IMR-90 (cell line): ENCODE measurements at regions not wholly inside any gene's neighbourhood (a gene's known extent, or its start where the extent isn't known, plus 50 kb on each side); places are given as distances from the start of the nearest gene placed in this dataset.

Experiments used
- ATAC-seq: fragments of 200-7000 bp; cut with Tn5 transposase; 2 replicates; pipeline ENCODE4 v1.9.1; 2020; ENCODE audit warnings: low read depth, mild to moderate bottlenecking, moderate library complexity
- BruUV-seq: library from RNA; stranded (reverse); fragments of 400-500 nt; replicated peaks from 2 replicates; lab custom pipeline; 2021; lab: Mats Ljungman, UMichigan
- CTCF ChIA-PET: fragments of 300-600 bp; formaldehyde crosslinking; extraction: SDS; loops from one replicate; lab custom pipeline; 2021; ENCODE audit warnings: antibody characterized with exemption; lab: Yijun Ruan, JAX
- POLR2A ChIA-PET: fragments of 300-600 bp; sonication (Branson Sonifier 250); formaldehyde crosslinking; loops from one replicate; lab custom pipeline; 2022; ENCODE audit warnings: antibody characterized with exemption; ENCODE audit not compliant: unreplicated experiment; lab: Charles Lee
- DNase-seq: peaks from one replicate; pipeline ENCODE4 v3.0.0; 2013
- H2AFZ ChIP-seq: replicated peaks from 2 replicates; pipeline ENCODE3; 2013; ENCODE audit warnings: low read length, mild to moderate bottlenecking; ENCODE audit not compliant: poor library complexity
- H2AK5ac ChIP-seq: 2 replicates; pipeline ENCODE4 v1.6.1; 2013; ENCODE audit warnings: low read depth, low read length, inconsistent platforms
- H2AK9ac ChIP-seq: replicated peaks from 2 replicates; pipeline ENCODE3; 2013; ENCODE audit warnings: mild to moderate bottlenecking, low read depth, low read length, moderate library complexity; ENCODE audit not compliant: poor library complexity
- H2BK120ac ChIP-seq: 2 replicates; pipeline ENCODE4 v1.6.1; 2013; ENCODE audit warnings: low read depth, low read length, inconsistent platforms
- H2BK15ac ChIP-seq: 3 replicates; pipeline ENCODE4 v1.6.1; 2013; ENCODE audit warnings: low read depth, low read length, inconsistent platforms
- H2BK20ac ChIP-seq: 2 replicates; pipeline ENCODE4 v1.6.1; 2013; ENCODE audit warnings: low read depth, mild to moderate bottlenecking, inconsistent platforms, low read length, moderate library complexity
- H2BK5ac ChIP-seq: 2 replicates; pipeline ENCODE4 v1.6.1; 2013; ENCODE audit warnings: mild to moderate bottlenecking, low read depth, low read length, inconsistent platforms; ENCODE audit not compliant: poor library complexity, severe bottlenecking
- H3K14ac ChIP-seq: replicated peaks from 2 replicates; pipeline ENCODE4 v1.6.1; 2013; ENCODE audit warnings: low read depth, low read length, inconsistent platforms
- H3K18ac ChIP-seq: 2 replicates; pipeline ENCODE4 v1.6.1; 2013; ENCODE audit warnings: low read depth, low read length, control low read depth
- H3K23ac ChIP-seq: 2 replicates; pipeline ENCODE4 v1.6.1; 2013; ENCODE audit warnings: low read depth, low read length, inconsistent platforms
- H3K27ac ChIP-seq: 2 replicates; pipeline ENCODE4 v1.5.1; 2013; ENCODE audit warnings: mild to moderate bottlenecking, control low read depth, low read length; ENCODE audit not compliant: insufficient read depth
- H3K27me3 ChIP-seq: 2 replicates; pipeline ENCODE4 v1.6.1; 2013; ENCODE audit warnings: low read length; ENCODE audit not compliant: control insufficient read depth, insufficient read depth
- H3K36me3 ChIP-seq: 2 replicates; pipeline ENCODE4 v1.6.1; 2013; ENCODE audit warnings: low read length, mixed read lengths; ENCODE audit not compliant: control insufficient read depth, insufficient read depth
- H3K4ac ChIP-seq: 2 replicates; pipeline ENCODE4 v1.6.1; 2013; ENCODE audit warnings: low read depth, low read length, inconsistent platforms
- H3K4me1 ChIP-seq: 2 replicates; pipeline ENCODE4 v1.6.1; 2013; ENCODE audit warnings: low read length, mixed read lengths; ENCODE audit not compliant: control insufficient read depth, insufficient read depth
- H3K4me2 ChIP-seq: 2 replicates; pipeline ENCODE4 v1.6.1; 2013; ENCODE audit warnings: low read depth, mild to moderate bottlenecking, control low read depth, low read length, moderate library complexity
- H3K4me3 ChIP-seq: 2 replicates; pipeline ENCODE4 v1.5.1; 2013; ENCODE audit warnings: low read depth, mild to moderate bottlenecking, control low read depth, low read length, moderate library complexity; ENCODE audit not compliant: insufficient read depth
- H3K56ac ChIP-seq: 2 replicates; pipeline ENCODE4 v1.6.1; 2013; ENCODE audit warnings: low read length, inconsistent platforms; ENCODE audit not compliant: insufficient read depth; ENCODE audit errors: extremely low read depth
- H3K79me1 ChIP-seq, 2 experiments: 2 replicates each; pipeline ENCODE4 v1.6.1; 2013; ENCODE audit warnings: low read length in 2 of 2, inconsistent platforms in 1 of 2, low read depth in 1 of 2
- H3K9ac ChIP-seq: 2 replicates; pipeline ENCODE4 v1.6.1; 2013; ENCODE audit warnings: low read depth, low read length, control low read depth
- H3K9me1 ChIP-seq: 2 replicates; pipeline ENCODE4 v1.6.1; 2013; ENCODE audit warnings: low read length, inconsistent platforms; ENCODE audit not compliant: insufficient read depth
- H3K9me3 ChIP-seq: 2 replicates; pipeline ENCODE4 v1.6.1; 2013; ENCODE audit warnings: low read length; ENCODE audit not compliant: control insufficient read depth, insufficient read depth
- H4K20me1 ChIP-seq: 2 replicates; pipeline ENCODE4 v1.6.1; 2013; ENCODE audit warnings: low read length, inconsistent platforms; ENCODE audit not compliant: insufficient read depth
- H4K5ac ChIP-seq: 2 replicates; pipeline ENCODE4 v1.6.1; 2013; ENCODE audit warnings: mild to moderate bottlenecking, low read depth, low read length, control low read depth
- H4K8ac ChIP-seq, 2 experiments: 2 replicates each; pipeline ENCODE4 v1.6.1; 2013; ENCODE audit warnings: low read depth in 2 of 2, low read length in 2 of 2, control low read depth in 1 of 2, inconsistent platforms in 1 of 2
- H4K91ac ChIP-seq: 2 replicates; pipeline ENCODE4 v1.6.1; 2013; ENCODE audit warnings: low read depth, low read length, inconsistent platforms; ENCODE audit not compliant: insufficient read depth
- BHLHE40 ChIP-seq: fragments of 150-350 bp; IDR thresholded peaks from 2 replicates; pipeline ENCODE4 v1.6.1; 2016; ENCODE audit warnings: mild to moderate bottlenecking, low read depth, low read length
- CEBPB ChIP-seq: IDR thresholded peaks from 2 replicates; pipeline ENCODE4 v1.6.1; 2012; ENCODE audit warnings: low read depth, low read length, improper control_type of control experiment
- FOS ChIP-seq: fragments of 150-350 bp; IDR thresholded peaks from 2 replicates; pipeline ENCODE4 v1.6.1; 2016; ENCODE audit warnings: low read depth, low read length
- MAFK ChIP-seq: IDR thresholded peaks from 2 replicates; pipeline ENCODE4 v1.6.1; 2012; ENCODE audit warnings: low read depth, low read length, improper control_type of control experiment
- RAD21 ChIP-seq: IDR thresholded peaks from 2 replicates; pipeline ENCODE4 v1.6.1; 2012; ENCODE audit warnings: low read length, improper control_type of control experiment
- RCOR1 ChIP-seq: IDR thresholded peaks from 2 replicates; pipeline ENCODE4 v1.6.1; 2012; ENCODE audit warnings: mild to moderate bottlenecking, low read length, improper control_type of control experiment; ENCODE audit not compliant: insufficient replicate concordance
- RFX5 ChIP-seq: IDR thresholded peaks from 2 replicates; pipeline ENCODE4 v1.8.0; 2012; ENCODE audit warnings: low read depth, mild to moderate bottlenecking, low read length, moderate library complexity
- SMC3 ChIP-seq: fragments of 150-350 bp; IDR thresholded peaks from 2 replicates; pipeline ENCODE4 v1.6.1; 2016; ENCODE audit warnings: low read depth, mild to moderate bottlenecking, antibody characterized with exemption, low read length, moderate library complexity
- dilution Hi-C: fragments of 300-500 bp; cut with HindIII; formaldehyde crosslinking; loops from one replicate; pipeline ENCODE4 v1.14.3; 2018; ENCODE audit warnings: low sequenced_read_pairs; ENCODE audit not compliant: unreplicated experiment
- in situ Hi-C: fragments of 300-500 bp; cut with MboI; formaldehyde crosslinking; loops from 3 replicates; pipeline ENCODE4 v1.14.3; 2019; ENCODE audit warnings: low sequenced_read_pairs, inconsistent platforms, mixed read lengths
- intact Hi-C: fragments of 100-400 bp; cut with micrococcal nuclease; formaldehyde crosslinking; loops from 2 replicates; pipeline ENCODE4 v1.10.0; 2022
- TF ChIP-seq, protein P1 (sequence below): fragments of 150-350 bp; IDR thresholded peaks from 2 replicates; pipeline ENCODE4 v1.6.1; 2016; ENCODE audit warnings: low read depth, mild to moderate bottlenecking, low read length, moderate library complexity, borderline replicate concordance

DNA sequence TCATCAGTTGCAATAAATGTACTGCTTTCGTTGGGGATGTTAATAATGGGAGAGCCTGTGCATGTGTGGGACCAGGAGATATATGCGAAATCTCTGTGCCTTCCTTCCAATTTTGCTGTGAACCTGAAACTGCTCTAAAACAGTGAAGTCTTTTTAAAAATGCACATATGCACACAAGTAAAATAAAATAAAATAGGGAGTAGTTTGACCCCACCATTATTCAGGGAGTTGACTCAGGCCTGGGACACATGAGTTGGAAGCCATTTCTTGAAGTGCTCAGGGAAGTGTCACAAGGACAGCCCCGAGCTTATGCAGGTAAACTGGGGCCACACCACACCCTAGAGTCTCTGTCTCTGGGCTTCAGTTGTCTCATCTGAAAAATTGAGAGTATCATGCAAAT is 183.1 kb upstream of the POU2AF2 start (continued):
- no peak for TF ChIP-seq RCOR1
- TF ChIP-seq, protein P1, sequence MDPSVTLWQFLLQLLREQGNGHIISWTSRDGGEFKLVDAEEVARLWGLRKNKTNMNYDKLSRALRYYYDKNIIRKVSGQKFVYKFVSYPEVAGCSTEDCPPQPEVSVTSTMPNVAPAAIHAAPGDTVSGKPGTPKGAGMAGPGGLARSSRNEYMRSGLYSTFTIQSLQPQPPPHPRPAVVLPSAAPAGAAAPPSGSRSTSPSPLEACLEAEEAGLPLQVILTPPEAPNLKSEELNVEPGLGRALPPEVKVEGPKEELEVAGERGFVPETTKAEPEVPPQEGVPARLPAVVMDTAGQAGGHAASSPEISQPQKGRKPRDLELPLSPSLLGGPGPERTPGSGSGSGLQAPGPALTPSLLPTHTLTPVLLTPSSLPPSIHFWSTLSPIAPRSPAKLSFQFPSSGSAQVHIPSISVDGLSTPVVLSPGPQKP = no peak
- no peak for TF ChIP-seq FOS

DNA sequence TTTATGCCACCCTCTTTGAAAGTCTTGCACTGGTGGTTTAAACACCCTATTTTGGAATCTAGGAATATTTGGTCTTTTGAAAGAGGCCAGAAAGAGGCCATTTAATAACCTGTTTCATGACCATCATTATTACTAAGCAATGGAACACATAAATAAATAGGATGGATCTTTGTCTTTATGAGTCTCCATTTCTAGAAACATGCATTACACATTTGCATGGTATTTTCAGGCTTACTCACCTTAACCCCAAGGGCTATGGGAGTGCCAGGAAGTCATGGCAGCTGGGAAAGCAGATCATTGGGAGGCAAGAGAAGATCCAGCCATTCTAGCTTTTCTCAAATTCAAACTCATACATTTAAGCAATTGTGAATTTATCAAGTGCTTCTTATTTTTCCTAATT is 185.8 kb upstream of the POU2AF2 start:
- peaks cover 6% of the 10 kb centered on the region for H3K4me1 ChIP-seq
- no peaks in the 10 kb centered on the region; the same call in 1 of the 2 replicates for H3K9me1 ChIP-seq
- no peaks in the 10 kb centered on the region for H3K27me3 ChIP-seq
- H4K91ac ChIP-seq = no peak overlapping the region
- H3K23ac ChIP-seq = no peak overlapping the region
- BruUV-seq = no TSS peak
- TF ChIP-seq BHLHE40 (no peak), SMC3 (no peak), RCOR1 (no peak), MAFK (no peak), RFX5 (no peak), CEBPB (no peak), RAD21 (no peak), FOS (no peak)
- H3K9ac ChIP-seq = no peak overlapping the region
- H3K4ac ChIP-seq = no peak overlapping the region
- DNase-seq (peak; percentile 69), ATAC-seq (no peak)
- intact Hi-C loops (no loop called here), in situ Hi-C loops (no loop called here), dilution Hi-C loops (no loop called here)
- H2BK5ac ChIP-seq = no peak overlapping the region
- H4K8ac ChIP-seq = no peak overlapping the region
- no peak overlapping the region for H2AFZ ChIP-seq
- no peaks in the 10 kb centered on the region for H3K9me3 ChIP-seq
- no peak overlapping the region for H2BK15ac ChIP-seq
- H3K56ac ChIP-seq = no peak overlapping the region
- ChIA-PET POLR2A (interaction anchor here (0.6 kb wide), 1 partner anchor 13 kb away, joined by 6 read pairs; no protein-coding TSS in a partner anchor), CTCF (no interaction called here)
- H3K4me2 ChIP-seq = no peak overlapping the region
- H3K14ac ChIP-seq = no peak overlapping the region
- no peak overlapping the region for H3K4me3 ChIP-seq
- H2AK5ac ChIP-seq = no peak overlapping the region
- H4K5ac ChIP-seq = no peak overlapping the region
- no peaks in the 10 kb centered on the region for H4K20me1 ChIP-seq
- no peak overlapping the region for H2BK120ac ChIP-seq
- H3K79me1 ChIP-seq = no peaks in the 10 kb centered on the region
- no peak overlapping the region for H2AK9ac ChIP-seq
- H3K27ac ChIP-seq = no peak overlapping the region
- no peak overlapping the region for H3K18ac ChIP-seq
- H2BK20ac ChIP-seq = no peak overlapping the region; the same call in 1 of the 2 replicates
- no peaks in the 10 kb centered on the region for H3K36me3 ChIP-seq
